ENCODE measurements at regions not wholly inside any gene's neighbourhood (a gene's known extent, or its start where the extent isn't known, plus 50 kb on each side); places are given as distances from the start of the nearest gene placed in this dataset.

- TF ChIP-seq FOS (IDR thresholded peaks at IDR 0.05; ENCODE audit: borderline replicate concordance, extremely low read depth, insufficient read length) (no peak), SUZ12 (IDR thresholded peaks at IDR 0.05; ENCODE audit: unreplicated experiment) (no peak), JUNB (IDR thresholded peaks at IDR 0.05) (no peak), ATF2 (IDR thresholded peaks at IDR 0.05; ENCODE audit: low read length) (no peak)
Measured at GRCh38 chr20:16125816-16126215, 447.4 kb downstream of the KIF16B start (continued).

GRCh38 chr20:16124911-16125776, 448.1 kb downstream of the KIF16B start:
- no peak overlapping the region for H3K27ac ChIP-seq (ENCODE audit: control insufficient read depth, insufficient read depth)
- H3K9ac ChIP-seq (ENCODE audit: control insufficient read depth, insufficient read depth, low read length), result no peak overlapping the region
- no peak for ATAC-seq
- H2AFZ ChIP-seq (ENCODE audit: control insufficient read depth, low read depth, low read length), result no peak overlapping the region
- peaks cover 2% of the 10 kb centered on the region; the same call in 1 of the 3 replicates for H3K9me3 ChIP-seq (replicated peaks; ENCODE audit: control insufficient read depth, insufficient read depth, low read length)
- no peaks in the 10 kb centered on the region for H3K36me3 ChIP-seq (ENCODE audit: control insufficient read depth in 2 of 2, insufficient read depth in 2 of 2, low read length in 1 of 2)
- ChIA-PET SMC1A (ENCODE audit: uncharacterized antibody, unreplicated experiment) (interaction anchor here (1.2 kb wide), 1 partner anchor 10 kb away, joined by 3 read pairs; no protein-coding TSS in a partner anchor), POLR2A (no interaction called here), RAD21 (ENCODE audit: unreplicated experiment) (no interaction called here), CTCF (no interaction called here)
- no peak for TF ChIP-seq PBX3 (IDR thresholded peaks at IDR 0.05; ENCODE audit: insufficient replicate concordance, low read depth, low read length)
- no peak for TF ChIP-seq ZNF622 (IDR thresholded peaks at IDR 0.05)
- no peak for TF ChIP-seq GABPA (IDR thresholded peaks at IDR 0.05; ENCODE audit: low read depth)
- TF ChIP-seq ZNF592 (IDR thresholded peaks at IDR 0.05), result no peak
- TF ChIP-seq SREBF1 (IDR thresholded peaks at IDR 0.05; ENCODE audit: low read length), result no peak
- H3K4me2 ChIP-seq (ENCODE audit: control insufficient read depth, insufficient read depth), result no peak overlapping the region
- no TSS peak for BruUV-seq (replicated peaks)
- no peak for DNase-seq (ENCODE audit: low read depth, low spot score)
- no peak for FAIRE-seq
- in situ Hi-C loops (cut with MboI) (no loop called here), intact Hi-C loops (cut with micrococcal nuclease; ENCODE audit: unreplicated experiment) (no loop called here)
- H3K4me1 ChIP-seq (ENCODE audit: control insufficient read depth, insufficient read depth, low read length), result no peaks in the 10 kb centered on the region
- H4K20me1 ChIP-seq (ENCODE audit: control insufficient read depth, insufficient read depth), result no peaks in the 10 kb centered on the region
- H3K79me2 ChIP-seq (ENCODE audit: control insufficient read depth, insufficient read depth, low read length), result no peaks in the 10 kb centered on the region
- no peak overlapping the region for H3K4me3 ChIP-seq
- no peaks in the 10 kb centered on the region for H3K27me3 ChIP-seq (replicated peaks in 1 of 2; ENCODE audit: control insufficient read depth in 2 of 2, insufficient read depth in 2 of 2, low read length in 1 of 2)
- WGBS (ENCODE audit: insufficient coverage, insufficient replicate concordance, low lambda C conversion rate, missing lambda C conversion rate), result 30% methylated on average over 9 of the region's 9 CpGs
